Activated gamma-delta T cell treated with anti-CD3 and anti-CD28 coated beads, Interleukin-2, amount 50 U/mL, for 16 hours (primary cell): ENCODE measurements at regions not wholly inside any gene's neighbourhood (a gene's known extent, or its start where the extent isn't known, plus 50 kb on each side); places are given as distances from the start of the nearest gene placed in this dataset.
"Not testable (repeated sequence)": the region's sequence is repeated elsewhere in the genome, so short reads cannot be mapped to it uniquely, and the experiment has no call there.

Source experiments
- DNase-seq: peaks from one replicate; pipeline ENCODE4 v3.0.0-alpha.2; 2020; ENCODE audit warnings: low read depth

- DNase-seq, result not testable (repeated sequence)
These were observed 79.5 kb upstream of the FGGY start for GRCh38 chr1:59217439-59217838.

DNA sequence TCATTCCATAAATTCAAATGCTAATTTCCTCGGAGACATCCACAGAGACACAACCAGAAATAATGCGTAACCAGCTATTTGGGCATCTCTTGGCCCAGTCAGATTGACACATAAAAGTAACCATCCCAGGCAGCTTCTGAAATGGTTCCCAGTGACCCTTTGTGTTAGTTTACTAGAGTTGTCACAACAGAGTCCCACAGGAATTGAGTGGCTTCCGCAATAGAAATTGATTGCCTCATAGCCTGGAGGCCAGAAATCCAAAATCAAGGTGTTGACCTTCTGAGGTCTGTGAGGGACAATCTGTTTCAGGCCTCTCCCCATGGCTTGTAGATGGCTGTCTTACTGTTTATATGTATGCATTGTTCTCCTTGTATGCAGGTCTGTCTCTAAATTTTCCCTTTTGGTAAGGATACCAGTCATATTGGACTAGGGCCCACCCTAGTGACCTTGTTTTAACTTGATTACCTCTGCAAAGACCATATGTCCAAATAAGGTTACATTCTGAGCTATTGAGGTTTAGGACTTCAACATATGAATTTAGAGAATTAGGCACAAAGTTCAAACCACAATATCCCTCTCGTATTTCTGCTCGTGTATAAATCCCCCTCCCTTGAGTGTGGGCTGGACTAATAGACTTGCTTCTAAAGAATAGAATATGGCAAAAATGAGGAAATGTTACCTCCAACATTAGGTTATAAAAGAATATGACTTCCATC lies 78.2 kb upstream of the FGGY start:
- no peak for DNase-seq

DNA sequence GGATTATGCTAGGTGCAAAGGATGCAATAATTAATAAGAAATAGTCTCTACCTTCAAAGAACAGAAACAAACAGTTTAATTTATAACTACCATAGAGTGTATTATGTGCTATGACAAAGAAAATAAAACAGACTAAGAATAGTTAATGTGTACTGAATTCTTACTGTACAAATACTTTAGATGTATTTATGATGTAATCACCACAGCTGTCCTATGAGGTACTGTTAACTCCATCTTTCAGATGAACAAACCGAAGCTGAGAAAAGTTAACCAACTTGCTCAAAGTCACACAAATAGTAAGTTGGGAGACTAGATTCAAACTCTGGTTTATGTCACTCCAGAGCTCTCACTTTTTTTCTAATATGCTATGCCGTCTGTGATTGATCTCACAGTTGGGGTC lies 77.0 kb upstream of the FGGY start:
- no peak for DNase-seq

- DNase-seq, result no peak
These were observed 76.5 kb upstream of the FGGY start for GRCh38 chr1:59220356-59220755.

DNA sequence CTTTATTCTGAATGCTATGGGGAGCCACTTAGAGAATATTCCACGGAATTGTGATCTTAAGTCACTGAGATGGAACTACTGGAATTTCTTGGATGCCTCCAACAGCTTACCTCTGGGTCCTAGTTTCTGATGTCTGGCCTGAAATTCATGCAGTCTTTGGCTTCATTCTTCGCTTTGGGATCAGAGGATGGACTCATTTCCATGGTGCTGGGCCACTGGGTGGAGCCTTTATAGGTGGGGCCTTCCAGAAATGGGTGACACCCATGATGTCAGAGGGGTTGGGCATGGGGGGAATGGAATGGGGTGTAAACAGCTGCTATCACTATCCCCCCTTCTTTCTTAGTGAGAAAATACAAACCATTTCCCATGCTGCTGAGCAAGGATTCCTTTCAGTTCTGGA lies 73.7 kb upstream of the FGGY start:
- DNase-seq, result no peak

DNA sequence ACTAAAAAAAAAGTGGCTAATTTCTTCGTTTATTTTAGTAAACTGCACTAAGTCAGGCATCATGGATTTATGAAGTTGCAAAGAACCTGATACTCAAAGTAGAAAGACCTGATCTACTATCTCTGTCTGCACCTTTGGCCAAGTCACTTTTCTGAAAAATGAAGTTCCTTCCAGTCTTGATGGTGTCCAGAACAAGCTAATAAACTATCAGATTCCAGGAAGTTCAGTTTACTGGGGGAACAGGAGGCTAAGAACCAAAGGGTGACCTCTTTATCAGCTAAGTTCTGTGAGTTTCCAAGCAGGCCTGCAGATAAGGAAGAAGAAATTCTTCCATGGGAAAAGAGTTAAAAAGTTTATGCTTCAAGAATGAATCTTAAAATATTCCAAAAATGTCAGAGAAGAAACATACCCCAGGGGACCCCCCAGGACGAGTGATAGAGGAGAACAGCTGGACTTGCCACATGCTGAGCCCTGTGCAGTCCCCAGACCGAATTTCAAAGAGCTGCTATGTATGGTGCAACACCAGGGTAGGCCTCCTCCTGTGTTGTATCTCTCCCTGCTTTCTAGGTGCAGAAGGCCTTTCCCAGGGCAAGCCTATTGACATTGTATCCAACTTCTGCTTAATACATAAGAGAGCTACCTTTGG lies 72.8 kb upstream of the FGGY start:
- no peak for DNase-seq

DNA sequence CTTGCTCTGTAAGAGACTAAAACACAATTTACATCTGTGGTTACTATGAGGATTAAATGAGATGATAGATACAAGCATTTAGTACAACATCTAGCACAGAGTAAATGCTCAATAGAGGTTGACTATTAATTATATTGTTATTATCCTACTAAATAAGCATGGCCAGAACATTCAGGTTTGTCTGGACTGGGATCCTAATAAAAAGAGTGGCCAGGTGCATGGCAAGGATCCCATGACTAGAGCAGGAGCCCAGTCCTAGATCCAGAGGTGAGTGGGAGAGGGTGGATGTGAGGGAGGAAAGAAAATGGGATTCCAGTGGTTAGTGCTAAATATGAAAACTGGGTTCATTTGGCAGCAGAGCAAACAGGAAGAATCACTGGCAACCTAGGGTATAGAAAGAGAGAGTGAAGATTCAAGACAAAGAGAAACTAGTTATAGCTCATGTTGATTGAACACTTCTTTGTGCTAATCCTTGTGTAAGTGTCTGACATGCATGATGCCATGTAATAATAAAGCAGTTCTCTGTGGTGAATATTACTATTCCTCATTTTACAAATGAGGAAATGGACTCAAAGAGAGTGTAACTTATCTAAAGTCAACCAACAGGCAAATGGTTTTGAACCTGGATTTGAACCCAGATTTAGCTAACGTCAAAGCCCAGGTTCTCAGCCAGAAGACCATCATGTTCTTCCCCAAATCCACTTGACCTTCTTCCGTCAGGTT lies 71.1 kb upstream of the FGGY start:
- DNase-seq, result no peak

DNA sequence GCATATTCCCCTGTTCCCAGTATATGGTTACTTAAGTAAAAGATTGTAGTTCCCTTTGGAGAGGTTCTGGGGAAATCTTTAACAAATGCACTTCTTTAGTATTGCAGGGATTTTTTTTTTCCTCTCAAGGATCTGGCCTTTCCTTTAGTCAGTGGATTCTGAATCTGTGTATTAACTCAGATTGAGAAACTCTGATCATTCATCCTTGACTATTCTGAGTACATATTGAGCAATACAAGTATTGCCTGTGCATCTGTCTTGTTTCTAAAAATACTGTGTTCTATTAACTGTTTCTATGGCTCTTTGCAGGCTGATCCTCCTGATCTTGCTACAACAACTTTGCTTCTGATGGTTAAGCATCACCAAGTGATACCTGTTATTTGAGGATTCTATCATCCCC lies 67.8 kb upstream of the FGGY start:
- no peak for DNase-seq

- DNase-seq, result no peak
These were observed 66.3 kb upstream of the FGGY start for GRCh38 chr1:59230622-59231021.

DNA sequence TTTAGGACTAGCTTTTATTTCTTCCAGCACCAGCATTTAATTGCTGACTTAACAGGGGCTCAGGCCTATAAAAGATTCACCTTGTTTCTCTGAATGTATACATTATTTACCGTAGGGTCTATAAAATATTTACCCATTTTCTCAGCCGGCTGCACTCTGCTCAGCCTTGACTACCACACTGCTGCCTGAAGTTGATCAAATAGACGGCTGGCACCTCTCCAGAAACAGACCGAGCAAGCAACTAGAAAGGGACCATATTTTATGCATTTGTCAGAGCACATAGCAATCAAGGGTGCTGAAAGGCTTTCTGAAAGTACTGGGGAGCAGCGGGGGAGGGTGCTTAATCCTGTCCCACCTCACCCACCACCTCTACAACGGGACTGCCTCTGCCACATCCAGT lies 64.7 kb upstream of the FGGY start:
- no peak for DNase-seq

GRCh38 chr1:59233444-59233843 lies 63.5 kb upstream of the FGGY start:
- DNase-seq, result no peak

DNA sequence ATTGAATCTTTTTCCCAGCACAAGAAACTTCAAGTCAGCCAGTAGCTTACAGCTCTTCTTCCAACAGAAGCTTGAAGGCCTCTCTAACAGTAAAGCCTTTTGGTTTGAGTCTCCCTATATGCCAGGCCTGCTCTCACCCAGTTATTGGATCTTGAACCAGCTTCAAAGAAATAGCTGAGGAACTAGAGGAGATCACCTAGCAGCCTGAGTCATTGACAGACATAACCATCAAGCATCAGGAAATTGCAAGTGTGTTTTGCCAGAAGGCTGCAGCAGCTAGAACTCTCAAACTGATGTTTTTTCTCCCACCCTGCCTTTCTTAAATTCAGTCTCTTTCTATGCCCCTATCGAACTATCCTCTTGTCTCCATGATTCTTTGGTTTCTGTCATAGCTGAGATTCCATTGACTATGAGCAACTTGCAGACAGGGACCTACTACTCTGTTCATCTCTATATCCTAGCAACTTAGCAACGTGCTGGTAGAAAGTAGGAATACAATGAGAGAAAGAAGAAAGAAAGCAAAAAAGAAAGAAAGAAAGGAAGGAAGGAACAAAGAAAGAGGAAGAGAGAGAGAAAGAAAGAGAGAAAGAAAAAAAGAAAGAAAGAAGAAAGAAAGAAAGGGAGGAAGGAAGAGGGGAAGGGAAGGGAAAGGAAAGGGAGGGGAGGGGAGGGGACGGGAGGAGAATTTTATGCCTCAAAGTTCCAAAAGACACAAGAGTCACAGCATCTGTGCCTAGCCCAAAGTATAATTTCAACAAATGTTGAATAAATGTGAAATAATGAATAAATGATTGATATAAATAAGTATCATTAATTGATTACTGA lies 60.0 kb upstream of the FGGY start:
- DNase-seq, result no peak

GRCh38 chr1:59237900-59238299 lies 59.0 kb upstream of the FGGY start:
- no peak for DNase-seq

GRCh38 chr1:59238333-59238934 lies 58.5 kb upstream of the FGGY start:
- DNase-seq, result no peak

DNA sequence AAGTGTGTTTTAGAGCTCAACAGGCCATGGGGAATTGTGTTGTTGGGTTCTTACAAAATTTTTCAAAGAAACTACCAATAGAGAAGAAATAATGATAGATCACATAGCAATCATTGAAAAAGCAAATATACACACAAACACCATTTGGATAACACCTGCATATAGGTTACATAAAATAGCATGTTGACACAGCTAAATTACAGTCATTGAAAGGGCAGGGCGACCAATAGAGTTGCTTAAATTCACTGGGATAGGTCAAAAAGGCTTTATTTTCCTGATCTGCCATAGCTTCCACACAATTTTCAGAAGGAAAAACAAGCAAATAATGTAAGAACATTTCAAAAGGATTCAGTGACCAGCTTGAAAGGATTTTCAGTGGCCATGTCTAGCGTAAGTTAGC lies 57.9 kb upstream of the FGGY start:
- DNase-seq, result no peak

DNA sequence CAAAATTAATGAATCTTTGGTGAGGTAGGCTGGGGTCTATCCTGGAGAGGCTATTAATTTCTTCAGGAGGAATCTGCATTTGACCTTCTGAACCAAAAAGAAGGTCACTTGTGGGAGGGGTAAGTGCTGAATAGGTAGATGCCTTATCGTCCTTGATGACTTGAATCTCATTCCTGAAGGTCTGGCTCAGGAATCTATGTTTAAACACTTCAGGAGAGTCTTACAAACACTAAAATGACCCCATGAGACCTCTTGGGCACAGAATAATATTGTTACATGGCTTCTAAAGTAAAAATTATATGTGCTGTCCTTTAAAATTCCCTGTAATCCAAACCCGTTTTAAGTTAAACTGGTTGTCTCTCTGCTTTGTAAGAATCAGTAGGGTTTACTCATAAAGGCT lies 55.0 kb upstream of the FGGY start:
- no peak for DNase-seq

GRCh38 chr1:59242370-59242769 lies 54.5 kb upstream of the FGGY start:
- DNase-seq, result no peak

DNA sequence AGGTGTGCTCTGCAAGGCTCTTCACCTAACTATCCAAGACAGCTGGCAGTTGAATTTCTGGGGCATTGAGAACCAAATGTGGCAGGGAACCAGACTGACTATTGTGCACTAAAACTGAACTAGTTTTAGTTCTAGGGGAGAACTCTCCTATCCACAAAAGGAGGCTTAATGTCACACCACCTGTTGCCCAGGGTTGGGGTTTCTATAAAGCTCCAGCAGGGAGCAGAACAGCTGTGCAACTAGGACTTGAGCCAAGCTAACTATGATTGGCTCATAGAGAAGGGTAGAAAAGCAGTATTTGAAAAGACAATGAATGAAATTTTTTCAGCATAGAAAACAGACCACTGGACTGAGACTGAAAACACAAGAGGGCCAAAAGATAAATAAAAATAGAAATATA lies 53.3 kb upstream of the FGGY start:
- no peak for DNase-seq

GRCh38 chr1:59243978-59244377 lies 52.9 kb upstream of the FGGY start:
- no peak for DNase-seq

GRCh38 chr1:59244891-59245290 lies 52.0 kb upstream of the FGGY start:
- DNase-seq, result no peak
